ENCODE measurements at regions not wholly inside any gene's neighbourhood (a gene's known extent, or its start where the extent isn't known, plus 50 kb on each side); places are given as distances from the start of the nearest gene placed in this dataset.

DNA sequence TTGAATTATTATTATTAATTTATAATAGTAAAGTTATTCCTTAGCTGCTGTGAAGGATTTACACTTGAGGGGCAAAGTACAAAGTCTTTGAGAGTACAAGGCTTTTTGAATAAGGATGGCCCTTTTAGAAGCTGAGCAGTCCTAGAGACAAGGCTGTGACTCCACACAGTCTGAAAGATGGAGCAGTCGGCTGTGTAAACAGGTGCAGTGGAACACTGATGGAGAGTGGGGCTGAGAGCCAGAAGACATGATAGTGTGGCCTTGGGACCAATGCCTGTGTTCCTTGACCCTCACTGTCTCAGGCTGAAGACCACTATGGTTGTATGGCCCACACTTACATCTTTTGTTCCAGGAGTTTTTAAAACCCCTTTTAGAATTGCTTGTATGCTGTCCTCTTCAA lies 311.2 kb upstream of the PHF14 start:
- Mint-ChIP-seq H3K36me3 (ENCODE audit: low read depth) (no peaks in the 10 kb centered on the region), H3K27me3 (no peaks in the 10 kb centered on the region), H3K27ac (no peak overlapping the region), H3K4me1 (ENCODE audit: low read depth) (no peaks in the 10 kb centered on the region), H3K4me3 (no peak overlapping the region), H3K9me3 (no peaks in the 10 kb centered on the region)
- H3K36me3 ChIP-seq (ENCODE audit: insufficient read depth, low read length): no peaks in the 10 kb centered on the region
- H3K27me3 ChIP-seq (ENCODE audit: control insufficient read depth in 1 of 2, insufficient read depth in 2 of 2, low read length in 2 of 2): no peaks in the 10 kb centered on the region
- H3K9me3 ChIP-seq (ENCODE audit: control insufficient read depth in 1 of 2, insufficient read depth in 1 of 2, low read length in 2 of 2): no peaks in the 10 kb centered on the region
- ATAC-seq (ENCODE audit: poor library complexity) (no peak), DNase-seq (no peak)
- H3K4me3 ChIP-seq (ENCODE audit: low read length): no peak overlapping the region
- H3K4me1 ChIP-seq (ENCODE audit: insufficient read depth, low read length): no peaks in the 10 kb centered on the region
- intact Hi-C loops (cut with DNase I, micrococcal nuclease): no loop called here
- H3K27ac ChIP-seq (ENCODE audit: low read depth in 1 of 2, low read length in 2 of 2): no peak overlapping the region
- no peak for TF ChIP-seq CTCF (IDR thresholded peaks at IDR 0.05)
- ChIA-PET POLR2A (no interaction called here), CTCF (no interaction called here)

GRCh38 chr7:10662982-10663884 lies 310.4 kb upstream of the PHF14 start:
- no peaks in the 10 kb centered on the region for H3K9me3 Mint-ChIP-seq
- H3K27ac ChIP-seq (ENCODE audit: low read depth in 1 of 2, low read length in 2 of 2): no peak overlapping the region
- ChIA-PET CTCF (no interaction called here), POLR2A (no interaction called here)
- H3K4me1 ChIP-seq (ENCODE audit: insufficient read depth, low read length): no peaks in the 10 kb centered on the region
- ATAC-seq (ENCODE audit: poor library complexity): no peak
- no peak for TF ChIP-seq CTCF (IDR thresholded peaks at IDR 0.05)
- H3K36me3 ChIP-seq (ENCODE audit: insufficient read depth, low read length): no peaks in the 10 kb centered on the region
- no peaks in the 10 kb centered on the region for H3K4me1 Mint-ChIP-seq (ENCODE audit: low read depth)
- H3K4me3 Mint-ChIP-seq: no peak overlapping the region
- DNase-seq: no peak
- H3K27me3 ChIP-seq (ENCODE audit: control insufficient read depth in 1 of 2, insufficient read depth in 2 of 2, low read length in 2 of 2): no peaks in the 10 kb centered on the region
- intact Hi-C loops (cut with DNase I, micrococcal nuclease): no loop called here
- H3K9me3 ChIP-seq (ENCODE audit: control insufficient read depth in 1 of 2, insufficient read depth in 1 of 2, low read length in 2 of 2): no peaks in the 10 kb centered on the region
- H3K4me3 ChIP-seq (ENCODE audit: low read length): no peak overlapping the region
- H3K36me3 Mint-ChIP-seq (ENCODE audit: low read depth): no peaks in the 10 kb centered on the region
- no peaks in the 10 kb centered on the region for H3K27me3 Mint-ChIP-seq
- no peak overlapping the region for H3K27ac Mint-ChIP-seq

DNA sequence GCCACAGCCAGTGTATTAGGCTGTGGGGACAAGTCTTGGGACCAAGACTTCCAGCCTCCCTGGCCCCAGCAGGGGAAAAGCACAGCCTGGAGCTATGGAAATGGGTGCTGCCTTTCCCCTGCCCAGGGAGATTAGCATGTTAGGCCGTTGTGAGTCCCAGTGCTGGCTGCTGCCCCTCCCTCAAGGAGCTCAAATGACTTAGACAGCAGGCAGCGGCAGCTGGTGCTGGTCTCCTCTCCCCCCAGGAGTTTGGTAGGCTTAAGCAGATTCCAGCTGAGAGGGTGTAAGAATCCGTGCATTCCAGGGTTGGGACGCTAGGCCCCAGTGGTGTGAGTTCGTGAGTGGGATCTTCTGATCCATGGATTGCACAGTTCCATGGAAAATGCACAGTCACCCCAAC lies 301.5 kb upstream of the PHF14 start:
- no peak overlapping the region for H3K27ac Mint-ChIP-seq
- H3K4me1 Mint-ChIP-seq (ENCODE audit: low read depth): no peaks in the 10 kb centered on the region
- CTCF ChIA-PET: no interaction called here

More for the DNA sequence above, 301.5 kb upstream of the PHF14 start:
- Histone ChIP-seq H3K9me3 (ENCODE audit: control insufficient read depth in 1 of 2, insufficient read depth in 1 of 2, low read length in 2 of 2) (peaks cover 0 to 11% of the 10 kb centered on the region in 2 experiments), H3K4me3 (ENCODE audit: low read length) (no peak overlapping the region), H3K4me1 (ENCODE audit: insufficient read depth, low read length) (no peaks in the 10 kb centered on the region), H3K27me3 (ENCODE audit: control insufficient read depth in 1 of 2, insufficient read depth in 2 of 2, low read length in 2 of 2) (no peaks in the 10 kb centered on the region), H3K36me3 (ENCODE audit: insufficient read depth, low read length) (no peaks in the 10 kb centered on the region), H3K27ac (ENCODE audit: low read depth in 1 of 2, low read length in 2 of 2) (no peak overlapping the region)
- Mint-ChIP-seq H3K27me3 (no peaks in the 10 kb centered on the region), H3K9me3 (peaks cover 10% of the 10 kb centered on the region), H3K36me3 (ENCODE audit: low read depth) (no peaks in the 10 kb centered on the region), H3K4me3 (no peak overlapping the region)
- ATAC-seq (ENCODE audit: poor library complexity): no peak
- intact Hi-C loops (cut with DNase I, micrococcal nuclease): no loop called here
- POLR2A ChIA-PET: no interaction called here
- TF ChIP-seq CTCF (IDR thresholded peaks at IDR 0.05): no peak
- no peak for DNase-seq
